Mucosa of descending colon (tissue), 3 donors: ENCODE measurements at regions not wholly inside any gene's neighbourhood (a gene's known extent, or its start where the extent isn't known, plus 50 kb on each side); places are given as distances from the start of the nearest gene placed in this dataset.

ENCODE experiments used
- ATAC-seq: fragments of 200-7000 bp; cut with Tn5 transposase; one replicate; pipeline ENCODE4 v1.9.1; 2020; ENCODE audit warnings: mild to moderate bottlenecking, moderate library complexity
- DNase-seq, 3 donors: peaks; one replicate each; pipeline ENCODE4 v3.0.0-alpha.2; 2020
- H3K36me3 ChIP-seq: fragments of 200-600 bp; one replicate; pipeline ENCODE4 v1.8.0; 2021; ENCODE audit warnings: low read depth, mild to moderate bottlenecking
- H3K4me1 ChIP-seq: fragments of 200-600 bp; one replicate; pipeline ENCODE4 v1.8.0; 2021; ENCODE audit warnings: low read depth, mild to moderate bottlenecking
- H3K4me3 ChIP-seq: fragments of 200-600 bp; one replicate; pipeline ENCODE4 v1.8.0; 2021; ENCODE audit warnings: mild to moderate bottlenecking
- H3K9me3 ChIP-seq: fragments of 200-600 bp; one replicate; pipeline ENCODE4 v1.8.0; 2021; ENCODE audit warnings: mild to moderate bottlenecking
- CTCF ChIP-seq: fragments of 200-600 bp; IDR thresholded peaks from one replicate; pipeline ENCODE4 v1.8.0; 2022; ENCODE audit warnings: antibody characterized with exemption, mild to moderate bottlenecking
- intact Hi-C, 2 donors: fragments of 100-400 bp; cut with DNase I in 1 of 2; cut with micrococcal nuclease in 1 of 2; formaldehyde crosslinking; loops; one replicate each; pipeline versions ENCODE4 v1.11.0 to v1.11.1; 2022; cut with DNase I, micrococcal nuclease
- donor health status: DM: no; HTN: no; CAD: no; lungs with moderate emphysema.
- donor health status: DM: no; HTN: no; CAD: no.
- donor health status: DM: no; HTN: yes; CAD: no.

- DNase-seq (no peak), ATAC-seq (no peak)
- Histone ChIP-seq H3K4me1 (no peaks in the 10 kb centered on the region), H3K9me3 (no peaks in the 10 kb centered on the region), H3K4me3 (no peak overlapping the region), H3K36me3 (no peaks in the 10 kb centered on the region)
- intact Hi-C loops, result no loop called here
- no peak for TF ChIP-seq CTCF
Measured at GRCh38 chr1:81560629-81561028, 240.1 kb upstream of the ADGRL2 start.

- Histone ChIP-seq H3K9me3 (no peaks in the 10 kb centered on the region), H3K4me3 (no peak overlapping the region), H3K4me1 (no peaks in the 10 kb centered on the region), H3K36me3 (no peaks in the 10 kb centered on the region)
- TF ChIP-seq CTCF, result no peak
- intact Hi-C loops, result no loop called here
- no peak for ATAC-seq
- no peak for DNase-seq
Measured at GRCh38 chr1:81559662-81560350, 240.9 kb upstream of the ADGRL2 start.

GRCh38 chr1:81558291-81559076 lies 242.2 kb upstream of the ADGRL2 start:
- intact Hi-C loops, result no loop called here
- Histone ChIP-seq H3K4me3 (no peak overlapping the region), H3K9me3 (no peaks in the 10 kb centered on the region), H3K4me1 (no peaks in the 10 kb centered on the region), H3K36me3 (no peaks in the 10 kb centered on the region)
- ATAC-seq, result no peak
- no peak for TF ChIP-seq CTCF
- DNase-seq, result no peak

GRCh38 chr1:81556968-81557367 lies 243.8 kb upstream of the ADGRL2 start:
- ATAC-seq, result no peak
- Histone ChIP-seq H3K9me3 (no peaks in the 10 kb centered on the region), H3K4me3 (no peak overlapping the region), H3K4me1 (no peaks in the 10 kb centered on the region), H3K36me3 (no peaks in the 10 kb centered on the region)
- intact Hi-C loops, result no loop called here
- no peak for TF ChIP-seq CTCF
- no peak for DNase-seq

GRCh38 chr1:81554534-81554933 lies 246.2 kb upstream of the ADGRL2 start:
- Histone ChIP-seq H3K4me3 (no peak overlapping the region), H3K9me3 (no peaks in the 10 kb centered on the region), H3K36me3 (no peaks in the 10 kb centered on the region), H3K4me1 (no peaks in the 10 kb centered on the region)
- no peak for TF ChIP-seq CTCF
- ATAC-seq (no peak), DNase-seq (no peak)
- intact Hi-C loops, result no loop called here
